Activated naive CD8-positive, alpha-beta T cell treated with anti-CD3 and anti-CD28 coated beads, Interleukin-2, amount 50 U/mL, for 24 hours (primary cell): ENCODE measurements at regions not wholly inside any gene's neighbourhood (a gene's known extent, or its start where the extent isn't known, plus 50 kb on each side); places are given as distances from the start of the nearest gene placed in this dataset.

Experiments used
- ATAC-seq: fragments of 150-1000 bp; cut with Tn5 transposase; one replicate; pipeline ENCODE4 v1.10.0; 2021
- DNase-seq: peaks from one replicate; pipeline ENCODE4 v3.0.0; 2021
- H3K27ac Mint-ChIP-seq: one replicate; pipeline ENCODE4 v1.8.0; 2021; ENCODE audit warnings: mild to moderate bottlenecking, mixed read lengths
- H3K27me3 Mint-ChIP-seq: one replicate; pipeline ENCODE4 v1.8.0; 2021; ENCODE audit warnings: mixed read lengths
- H3K36me3 Mint-ChIP-seq: one replicate; pipeline ENCODE4 v1.8.0; 2021; ENCODE audit warnings: low read depth, mixed read lengths
- H3K4me1 Mint-ChIP-seq: one replicate; pipeline ENCODE4 v1.8.0; 2021; ENCODE audit warnings: mixed read lengths
- H3K4me3 Mint-ChIP-seq: one replicate; pipeline ENCODE4 v1.8.0; 2021; ENCODE audit warnings: mild to moderate bottlenecking, moderate library complexity, mixed read lengths
- H3K9me3 Mint-ChIP-seq: one replicate; pipeline ENCODE4 v1.8.0; 2021; ENCODE audit warnings: mixed read lengths

GRCh38 chr10:128825626-128826025 lies 641.4 kb upstream of the MGMT start:
- no peak overlapping the region for H3K4me3 Mint-ChIP-seq
- no peaks in the 10 kb centered on the region for H3K4me1 Mint-ChIP-seq
- H3K9me3 Mint-ChIP-seq: no peaks in the 10 kb centered on the region
- no peak for DNase-seq
- H3K36me3 Mint-ChIP-seq: no peaks in the 10 kb centered on the region
- ATAC-seq: no peak
- peaks cover 2% of the 10 kb centered on the region for H3K27me3 Mint-ChIP-seq
- no peak overlapping the region for H3K27ac Mint-ChIP-seq

DNA sequence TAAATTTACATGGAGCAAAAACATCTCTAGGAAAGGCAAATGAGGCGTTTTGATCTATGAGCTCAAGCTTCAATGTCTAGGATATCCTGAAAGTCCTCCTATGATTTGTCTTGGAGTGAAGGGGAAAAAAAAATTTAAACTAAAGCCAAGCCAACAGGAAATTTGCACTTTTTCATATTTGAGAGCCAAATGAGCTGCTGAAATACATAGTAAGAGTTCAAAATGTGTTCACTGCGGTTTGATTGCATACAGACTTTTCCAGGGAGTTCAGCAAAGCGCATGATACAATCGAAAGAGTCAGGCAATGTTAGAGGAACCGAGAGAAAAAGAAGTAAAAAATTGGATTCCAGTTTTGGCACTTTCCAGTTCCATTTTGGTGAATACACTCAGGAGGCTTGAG lies 633.4 kb upstream of the MGMT start:
- DNase-seq (no peak), ATAC-seq (no peak)
- H3K9me3 Mint-ChIP-seq: no peaks in the 10 kb centered on the region
- no peak overlapping the region for H3K27ac Mint-ChIP-seq
- no peaks in the 10 kb centered on the region for H3K4me1 Mint-ChIP-seq
- no peak overlapping the region for H3K4me3 Mint-ChIP-seq
- no peaks in the 10 kb centered on the region for H3K36me3 Mint-ChIP-seq
- no peaks in the 10 kb centered on the region for H3K27me3 Mint-ChIP-seq

GRCh38 chr10:128835361-128835760 lies 631.7 kb upstream of the MGMT start:
- Mint-ChIP-seq H3K9me3 (no peaks in the 10 kb centered on the region), H3K27ac (no peak overlapping the region), H3K36me3 (no peaks in the 10 kb centered on the region), H3K4me1 (no peaks in the 10 kb centered on the region), H3K27me3 (no peaks in the 10 kb centered on the region), H3K4me3 (no peak overlapping the region)
- DNase-seq (no peak), ATAC-seq (no peak)

DNA sequence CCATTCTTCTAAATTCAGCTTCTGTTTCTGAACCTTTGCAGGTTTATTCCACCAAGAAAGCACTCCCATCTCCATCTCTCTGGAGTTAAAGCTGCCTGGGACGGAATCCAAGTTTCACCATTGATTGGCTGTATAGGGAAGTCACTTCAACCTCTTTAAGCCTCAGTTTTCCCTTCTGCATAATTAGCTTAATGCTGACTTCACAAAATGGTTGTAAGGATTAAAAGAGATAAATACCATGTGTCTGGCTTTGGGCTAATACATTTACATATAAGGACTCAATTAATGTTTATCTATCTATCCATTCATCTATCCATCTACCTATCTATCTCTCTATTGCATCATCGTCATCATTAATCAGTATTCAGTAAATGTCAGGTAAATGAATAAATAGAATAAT lies 629.6 kb upstream of the MGMT start:
- Mint-ChIP-seq H3K36me3 (no peaks in the 10 kb centered on the region), H3K4me1 (no peaks in the 10 kb centered on the region), H3K4me3 (no peak overlapping the region), H3K27me3 (peaks cover 6% of the 10 kb centered on the region), H3K27ac (no peak overlapping the region), H3K9me3 (no peaks in the 10 kb centered on the region)
- no peak for DNase-seq
- ATAC-seq: no peak

DNA sequence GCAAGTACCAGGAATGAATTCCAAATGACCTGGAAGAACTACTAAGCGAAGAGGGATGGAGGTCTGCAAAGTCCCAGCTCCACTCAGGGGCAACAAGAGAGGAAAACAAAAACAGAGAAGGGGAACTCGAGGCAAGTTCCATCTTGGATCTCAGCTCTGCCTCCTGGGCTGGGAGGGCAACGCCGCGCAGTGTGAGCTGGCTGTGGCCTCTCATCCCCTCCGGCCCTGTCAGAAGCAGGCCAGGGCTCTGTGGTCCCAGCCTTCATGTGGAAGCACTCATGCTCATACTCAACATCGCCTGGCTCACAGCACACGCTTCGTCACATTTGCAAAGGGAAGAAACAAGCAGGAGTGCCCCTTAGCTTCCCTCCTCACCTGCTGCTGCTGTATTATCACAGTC lies 627.9 kb upstream of the MGMT start:
- DNase-seq: no peak
- no peak overlapping the region for H3K27ac Mint-ChIP-seq
- no peaks in the 10 kb centered on the region for H3K9me3 Mint-ChIP-seq
- H3K4me3 Mint-ChIP-seq: no peak overlapping the region
- H3K36me3 Mint-ChIP-seq: no peaks in the 10 kb centered on the region
- peaks cover 10% of the 10 kb centered on the region for H3K27me3 Mint-ChIP-seq
- ATAC-seq: no peak
- H3K4me1 Mint-ChIP-seq: no peaks in the 10 kb centered on the region

- Mint-ChIP-seq H3K9me3 (no peaks in the 10 kb centered on the region), H3K27me3 (peaks cover 10% of the 10 kb centered on the region), H3K4me3 (no peak overlapping the region), H3K27ac (no peak overlapping the region), H3K4me1 (no peaks in the 10 kb centered on the region), H3K36me3 (no peaks in the 10 kb centered on the region)
- no peak for DNase-seq
- no peak for ATAC-seq
Observed at GRCh38 chr10:128839701-128840100, 627.3 kb upstream of the MGMT start.

GRCh38 chr10:128843972-128844371 lies 623.1 kb upstream of the MGMT start:
- ATAC-seq (no peak), DNase-seq (no peak)
- Mint-ChIP-seq H3K36me3 (no peaks in the 10 kb centered on the region), H3K27me3 (peaks cover 10% of the 10 kb centered on the region), H3K27ac (no peak overlapping the region), H3K4me1 (no peaks in the 10 kb centered on the region), H3K9me3 (no peaks in the 10 kb centered on the region), H3K4me3 (no peak overlapping the region)

GRCh38 chr10:128846927-128847326 lies 620.1 kb upstream of the MGMT start:
- Mint-ChIP-seq H3K4me1 (no peaks in the 10 kb centered on the region), H3K4me3 (no peak overlapping the region), H3K36me3 (no peaks in the 10 kb centered on the region), H3K9me3 (no peaks in the 10 kb centered on the region), H3K27ac (no peak overlapping the region), H3K27me3 (peaks cover 8% of the 10 kb centered on the region)
- ATAC-seq: no peak
- no peak for DNase-seq

DNA sequence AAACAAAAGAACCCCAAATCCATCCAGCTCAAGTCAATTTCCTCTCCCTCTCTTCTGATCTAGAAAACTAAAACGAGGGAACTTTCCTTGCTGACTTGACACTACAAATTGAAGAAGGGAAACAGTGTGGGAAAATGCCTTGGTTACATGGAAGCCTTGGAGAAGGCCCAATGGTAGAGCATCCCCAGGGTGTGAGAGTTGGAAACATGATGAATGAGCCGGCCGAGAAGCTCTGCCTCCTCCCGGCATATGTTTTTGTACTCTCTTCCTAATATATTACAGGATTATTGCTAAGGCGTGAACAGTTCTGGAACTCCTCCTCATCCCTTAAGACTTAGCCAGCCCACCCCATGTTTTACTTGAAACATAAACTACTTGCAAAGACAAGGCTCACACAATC lies 618.2 kb upstream of the MGMT start:
- no peaks in the 10 kb centered on the region for H3K9me3 Mint-ChIP-seq
- ATAC-seq (no peak), DNase-seq (no peak)
- no peaks in the 10 kb centered on the region for H3K27me3 Mint-ChIP-seq
- no peak overlapping the region for H3K27ac Mint-ChIP-seq
- H3K4me1 Mint-ChIP-seq: no peaks in the 10 kb centered on the region
- H3K36me3 Mint-ChIP-seq: no peaks in the 10 kb centered on the region
- no peak overlapping the region for H3K4me3 Mint-ChIP-seq

- DNase-seq: no peak
- no peaks in the 10 kb centered on the region for H3K36me3 Mint-ChIP-seq
- no peak overlapping the region for H3K4me3 Mint-ChIP-seq
- H3K27me3 Mint-ChIP-seq: no peaks in the 10 kb centered on the region
- H3K9me3 Mint-ChIP-seq: no peaks in the 10 kb centered on the region
- no peak overlapping the region for H3K27ac Mint-ChIP-seq
- ATAC-seq: no peak
- no peaks in the 10 kb centered on the region for H3K4me1 Mint-ChIP-seq
Observed at GRCh38 chr10:128850647-128851046, 616.4 kb upstream of the MGMT start.

- ATAC-seq (no peak), DNase-seq (no peak)
- Mint-ChIP-seq H3K4me1 (no peaks in the 10 kb centered on the region), H3K27me3 (no peaks in the 10 kb centered on the region), H3K9me3 (no peaks in the 10 kb centered on the region), H3K4me3 (no peak overlapping the region), H3K27ac (no peak overlapping the region), H3K36me3 (no peaks in the 10 kb centered on the region)
Observed at GRCh38 chr10:128851281-128851680, 615.8 kb upstream of the MGMT start.

DNA sequence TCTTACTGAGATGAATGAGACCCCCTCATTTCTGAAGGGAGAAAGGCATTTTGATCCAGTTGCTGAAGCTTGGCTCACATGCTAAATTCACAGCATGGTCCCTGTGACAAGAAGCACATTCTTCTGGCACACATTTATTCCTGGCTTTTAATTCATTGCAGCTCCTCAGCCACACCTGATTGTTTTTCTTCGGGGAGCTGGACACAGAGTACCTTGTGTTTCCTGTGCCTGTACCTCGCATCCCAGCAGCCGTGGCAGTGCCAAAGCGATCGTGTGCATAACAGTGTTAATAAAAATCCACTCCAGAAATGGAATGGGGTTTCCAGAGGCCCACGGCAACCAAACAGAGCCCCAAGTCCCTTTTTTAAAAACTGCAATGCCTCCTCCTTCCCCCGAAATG lies 615.3 kb upstream of the MGMT start:
- H3K27me3 Mint-ChIP-seq: no peaks in the 10 kb centered on the region
- H3K4me3 Mint-ChIP-seq: no peak overlapping the region
- no peaks in the 10 kb centered on the region for H3K9me3 Mint-ChIP-seq
- H3K4me1 Mint-ChIP-seq: no peaks in the 10 kb centered on the region
- H3K36me3 Mint-ChIP-seq: no peaks in the 10 kb centered on the region
- no peak overlapping the region for H3K27ac Mint-ChIP-seq
- ATAC-seq: no peak
- no peak for DNase-seq

DNA sequence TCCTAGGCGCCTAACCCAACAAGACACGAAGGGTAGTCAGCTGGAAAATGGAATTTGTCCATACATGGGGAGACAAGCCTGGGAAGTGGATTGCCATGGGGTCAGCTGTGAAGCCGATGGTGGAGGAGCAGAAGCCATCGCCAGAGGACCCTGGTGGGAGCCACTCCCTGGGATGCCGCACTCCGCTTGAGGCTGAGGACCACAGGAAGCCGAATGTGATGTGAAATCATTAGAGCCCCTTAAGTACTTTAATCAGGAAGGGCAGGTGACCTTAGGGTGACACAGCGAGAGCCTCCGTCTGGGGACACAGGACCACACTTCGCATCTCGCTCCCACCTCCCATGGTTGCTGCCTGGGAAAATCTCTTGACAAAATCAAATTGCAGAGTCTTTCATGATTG lies 614.6 kb upstream of the MGMT start:
- Mint-ChIP-seq H3K27ac (no peak overlapping the region), H3K4me1 (no peaks in the 10 kb centered on the region), H3K27me3 (no peaks in the 10 kb centered on the region), H3K36me3 (no peaks in the 10 kb centered on the region), H3K9me3 (no peaks in the 10 kb centered on the region), H3K4me3 (no peak overlapping the region)
- ATAC-seq (no peak), DNase-seq (no peak)

- no peaks in the 10 kb centered on the region for H3K9me3 Mint-ChIP-seq
- no peaks in the 10 kb centered on the region for H3K36me3 Mint-ChIP-seq
- H3K27ac Mint-ChIP-seq: no peak overlapping the region
- no peak for DNase-seq
- ATAC-seq: no peak
- no peaks in the 10 kb centered on the region for H3K4me1 Mint-ChIP-seq
- H3K27me3 Mint-ChIP-seq: no peaks in the 10 kb centered on the region
- H3K4me3 Mint-ChIP-seq: no peak overlapping the region
Observed at GRCh38 chr10:128852902-128853301, 614.1 kb upstream of the MGMT start.

- H3K9me3 Mint-ChIP-seq: no peaks in the 10 kb centered on the region
- H3K27ac Mint-ChIP-seq: no peak overlapping the region
- DNase-seq (no peak), ATAC-seq (no peak)
- no peak overlapping the region for H3K4me3 Mint-ChIP-seq
- no peaks in the 10 kb centered on the region for H3K27me3 Mint-ChIP-seq
- H3K36me3 Mint-ChIP-seq: no peaks in the 10 kb centered on the region
- no peaks in the 10 kb centered on the region for H3K4me1 Mint-ChIP-seq
Observed at GRCh38 chr10:128853537-128853936, 613.5 kb upstream of the MGMT start.

DNA sequence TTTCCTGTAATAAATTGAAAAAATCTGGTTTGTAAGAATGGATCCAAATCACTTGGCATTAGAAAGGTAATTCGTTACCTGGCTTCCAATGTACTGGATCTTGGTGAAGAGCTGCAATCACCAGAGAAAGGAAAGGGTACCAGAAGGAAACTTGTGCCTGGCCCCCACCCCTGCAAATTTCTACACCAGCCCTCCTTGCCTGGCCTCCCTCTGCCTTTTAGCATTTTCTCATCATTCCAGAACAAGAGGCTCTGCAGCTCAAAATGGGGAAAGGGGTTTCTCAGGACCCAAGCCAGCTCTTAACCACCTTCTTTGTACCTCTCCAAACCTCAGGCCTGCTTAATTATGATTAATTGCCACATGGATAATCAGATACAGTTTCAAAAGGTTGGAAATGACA lies 612.8 kb upstream of the MGMT start:
- Mint-ChIP-seq H3K4me3 (no peak overlapping the region), H3K36me3 (no peaks in the 10 kb centered on the region), H3K9me3 (no peaks in the 10 kb centered on the region), H3K27me3 (no peaks in the 10 kb centered on the region), H3K4me1 (no peaks in the 10 kb centered on the region), H3K27ac (no peak overlapping the region)
- ATAC-seq (no peak), DNase-seq (no peak)
